LNCAP (cell line): ENCODE measurements at regions not wholly inside any gene's neighbourhood (a gene's known extent, or its start where the extent isn't known, plus 50 kb on each side); places are given as distances from the start of the nearest gene placed in this dataset.

Source experiments
- CTCF ChIP-seq: fragments of 450-650 bp; IDR thresholded peaks from 2 replicates; pipeline ENCODE4 v1.5.1; 2017; ENCODE audit warnings: mild to moderate bottlenecking

- TF ChIP-seq CTCF = no peak
These were observed 751.9 kb upstream of the NEGR1 start for GRCh38 chr1:73034271-73034670.

- TF ChIP-seq CTCF = no peak
These were observed 751.3 kb upstream of the NEGR1 start for GRCh38 chr1:73033640-73034039.

GRCh38 chr1:73029571-73029970, 747.2 kb upstream of the NEGR1 start:
- TF ChIP-seq CTCF = no peak

GRCh38 chr1:73026114-73026513, 743.8 kb upstream of the NEGR1 start:
- TF ChIP-seq CTCF = no peak

GRCh38 chr1:73009938-73010337, 727.6 kb upstream of the NEGR1 start:
- no peak for TF ChIP-seq CTCF

GRCh38 chr1:73009311-73009710, 727.0 kb upstream of the NEGR1 start:
- no peak for TF ChIP-seq CTCF

GRCh38 chr1:72997624-72998023, 715.3 kb upstream of the NEGR1 start:
- TF ChIP-seq CTCF = no peak

GRCh38 chr1:72997041-72997440, 714.7 kb upstream of the NEGR1 start:
- TF ChIP-seq CTCF = no peak
